Progenitor cell of endocrine pancreas (in vitro differentiated cells): ENCODE measurements at regions not wholly inside any gene's neighbourhood (a gene's known extent, or its start where the extent isn't known, plus 50 kb on each side); places are given as distances from the start of the nearest gene placed in this dataset.

Experiments
- DNase-seq: peaks from one replicate; pipeline ENCODE4 v3.0.0; 2021; ENCODE audit warnings: low spot score; ENCODE audit not compliant: unreplicated experiment
- H3K27ac Mint-ChIP-seq: 2 replicates; pipeline ENCODE4 v1.8.0; 2021; ENCODE audit warnings: mild to moderate bottlenecking, moderate library complexity, mixed read lengths
- H3K27me3 Mint-ChIP-seq: 2 replicates; pipeline ENCODE4 v1.8.0; 2021; ENCODE audit warnings: mixed read lengths
- H3K36me3 Mint-ChIP-seq: 2 replicates; pipeline ENCODE4 v1.8.0; 2022; ENCODE audit warnings: mixed read lengths; ENCODE audit not compliant: insufficient read depth
- H3K4me1 Mint-ChIP-seq: 2 replicates; pipeline ENCODE4 v1.8.0; 2021; ENCODE audit warnings: low read depth, mixed read lengths
- H3K4me3 Mint-ChIP-seq: 2 replicates; pipeline ENCODE4 v1.8.0; 2021; ENCODE audit warnings: low read depth, mild to moderate bottlenecking, moderate library complexity, mixed read lengths
- H3K9me3 Mint-ChIP-seq: 2 replicates; pipeline ENCODE4 v1.8.0; 2021; ENCODE audit warnings: low read depth, mixed read lengths
- CTCF ChIP-seq: fragments of 200-600 bp; sonication (generic); IDR thresholded peaks from one replicate; pipeline ENCODE4 v1.5.0; 2021; ENCODE audit warnings: antibody characterized with exemption, mild to moderate bottlenecking; ENCODE audit not compliant: unreplicated experiment

DNA sequence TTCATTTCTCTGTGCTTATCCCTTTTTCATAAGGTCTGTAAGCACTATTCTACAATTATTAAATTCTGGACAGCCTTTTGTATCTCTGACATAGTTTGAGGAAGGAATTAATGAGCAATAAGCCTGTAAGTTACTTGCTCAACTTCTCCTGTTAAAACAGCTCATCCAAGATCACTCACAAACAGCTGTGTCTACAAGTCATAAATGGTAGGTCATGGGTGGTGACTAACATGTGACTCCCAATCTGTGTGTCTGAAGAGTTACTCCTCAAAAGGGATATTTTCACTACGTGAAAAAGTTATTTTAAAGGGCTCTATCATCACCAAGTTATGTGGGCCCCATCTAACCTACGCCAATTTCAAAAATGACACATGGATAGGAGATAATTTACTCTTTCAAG is 145.2 kb upstream of the CBLB start:
- no peak overlapping the region for H3K27ac Mint-ChIP-seq
- no peak for TF ChIP-seq CTCF
- no peak overlapping the region for H3K4me3 Mint-ChIP-seq

GRCh38 chr3:106014518-106014917 is 145.7 kb upstream of the CBLB start:
- Mint-ChIP-seq H3K36me3 (no peaks in the 10 kb centered on the region), H3K4me1 (no peaks in the 10 kb centered on the region), H3K27ac (no peak overlapping the region), H3K9me3 (no peaks in the 10 kb centered on the region), H3K4me3 (no peak overlapping the region), H3K27me3 (no peaks in the 10 kb centered on the region)
- TF ChIP-seq CTCF, result no peak
- no peak for DNase-seq

More for the DNA sequence above, 145.2 kb upstream of the CBLB start:
- no peaks in the 10 kb centered on the region for H3K36me3 Mint-ChIP-seq
- no peak for DNase-seq
- H3K9me3 Mint-ChIP-seq, result no peaks in the 10 kb centered on the region
- H3K4me1 Mint-ChIP-seq, result no peaks in the 10 kb centered on the region
- H3K27me3 Mint-ChIP-seq, result no peaks in the 10 kb centered on the region

DNA sequence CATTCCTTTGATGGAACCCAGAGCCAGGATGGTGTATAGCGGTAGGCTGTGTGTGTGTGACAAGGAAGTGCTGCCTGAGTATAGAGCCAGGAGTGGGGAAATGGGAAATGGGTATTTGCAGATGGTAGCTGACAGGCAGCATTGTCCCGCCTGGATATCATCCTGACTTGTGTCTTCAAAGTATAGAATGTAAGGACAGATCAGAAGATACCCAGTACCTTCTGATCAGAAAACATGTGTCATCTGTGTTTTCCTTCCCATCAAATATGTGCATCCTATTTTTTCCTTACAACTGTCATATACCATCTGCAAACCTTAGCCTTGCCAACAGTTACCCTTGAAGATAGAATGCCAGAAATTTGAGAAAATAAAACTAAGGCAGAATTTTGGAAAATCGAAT is 146.2 kb upstream of the CBLB start:
- no peaks in the 10 kb centered on the region for H3K4me1 Mint-ChIP-seq
- no peaks in the 10 kb centered on the region for H3K36me3 Mint-ChIP-seq
- H3K27me3 Mint-ChIP-seq, result no peaks in the 10 kb centered on the region
- no peak overlapping the region for H3K4me3 Mint-ChIP-seq
- no peaks in the 10 kb centered on the region for H3K9me3 Mint-ChIP-seq
- no peak overlapping the region for H3K27ac Mint-ChIP-seq
- DNase-seq, result no peak
- TF ChIP-seq CTCF, result no peak

GRCh38 chr3:106018102-106018501 is 149.3 kb upstream of the CBLB start:
- TF ChIP-seq CTCF, result no peak
- Mint-ChIP-seq H3K36me3 (no peaks in the 10 kb centered on the region), H3K9me3 (no peaks in the 10 kb centered on the region), H3K4me3 (no peak overlapping the region), H3K27me3 (no peaks in the 10 kb centered on the region), H3K27ac (no peak overlapping the region), H3K4me1 (no peaks in the 10 kb centered on the region)
- DNase-seq, result no peak

- Mint-ChIP-seq H3K4me1 (no peaks in the 10 kb centered on the region), H3K27me3 (no peaks in the 10 kb centered on the region), H3K27ac (no peak overlapping the region), H3K36me3 (no peaks in the 10 kb centered on the region), H3K9me3 (no peaks in the 10 kb centered on the region), H3K4me3 (no peak overlapping the region)
- no peak for DNase-seq
- TF ChIP-seq CTCF, result no peak
Observed at GRCh38 chr3:106018929-106019550, 150.2 kb upstream of the CBLB start.
